ENCODE measurements at regions not wholly inside any gene's neighbourhood (a gene's known extent, or its start where the extent isn't known, plus 50 kb on each side); places are given as distances from the start of the nearest gene placed in this dataset.

DNA sequence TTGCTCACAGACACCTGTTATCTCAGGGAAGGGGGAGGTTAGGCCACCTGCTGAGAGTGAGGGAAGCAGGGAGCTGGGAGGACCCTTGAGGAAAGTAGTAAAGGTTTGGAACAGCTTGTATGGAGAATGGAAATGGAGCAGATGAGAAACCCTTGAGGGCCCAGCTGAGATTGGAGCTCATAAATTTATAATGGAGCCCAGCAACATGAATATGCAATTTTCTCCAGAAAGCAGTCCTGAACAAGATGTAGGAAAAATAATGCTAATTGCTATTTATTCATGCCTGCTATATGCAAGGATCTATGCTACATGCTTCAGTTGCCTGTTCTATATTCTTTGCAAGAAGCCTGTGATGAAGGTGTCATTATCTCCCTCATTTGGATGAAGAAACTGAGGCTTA, 67.5 kb upstream of the LEF1 start:
- no peaks in the 10 kb centered on the region for H3K36me3 Mint-ChIP-seq (ENCODE audit: low read depth, unreplicated experiment)
- H3K4me1 Mint-ChIP-seq (ENCODE audit: unreplicated experiment) = no peaks in the 10 kb centered on the region
- TF ChIP-seq, protein P1, sequence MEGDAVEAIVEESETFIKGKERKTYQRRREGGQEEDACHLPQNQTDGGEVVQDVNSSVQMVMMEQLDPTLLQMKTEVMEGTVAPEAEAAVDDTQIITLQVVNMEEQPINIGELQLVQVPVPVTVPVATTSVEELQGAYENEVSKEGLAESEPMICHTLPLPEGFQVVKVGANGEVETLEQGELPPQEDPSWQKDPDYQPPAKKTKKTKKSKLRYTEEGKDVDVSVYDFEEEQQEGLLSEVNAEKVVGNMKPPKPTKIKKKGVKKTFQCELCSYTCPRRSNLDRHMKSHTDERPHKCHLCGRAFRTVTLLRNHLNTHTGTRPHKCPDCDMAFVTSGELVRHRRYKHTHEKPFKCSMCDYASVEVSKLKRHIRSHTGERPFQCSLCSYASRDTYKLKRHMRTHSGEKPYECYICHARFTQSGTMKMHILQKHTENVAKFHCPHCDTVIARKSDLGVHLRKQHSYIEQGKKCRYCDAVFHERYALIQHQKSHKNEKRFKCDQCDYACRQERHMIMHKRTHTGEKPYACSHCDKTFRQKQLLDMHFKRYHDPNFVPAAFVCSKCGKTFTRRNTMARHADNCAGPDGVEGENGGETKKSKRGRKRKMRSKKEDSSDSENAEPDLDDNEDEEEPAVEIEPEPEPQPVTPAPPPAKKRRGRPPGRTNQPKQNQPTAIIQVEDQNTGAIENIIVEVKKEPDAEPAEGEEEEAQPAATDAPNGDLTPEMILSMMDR (IDR thresholded peaks at IDR 0.05; ENCODE audit: unreplicated experiment) = no peak
- peaks cover 1% of the 10 kb centered on the region for H3K27me3 Mint-ChIP-seq (ENCODE audit: unreplicated experiment)
- no peak overlapping the region for H3K27ac Mint-ChIP-seq (ENCODE audit: unreplicated experiment)
- no peak for DNase-seq (ENCODE audit: low spot score)
- H3K4me3 Mint-ChIP-seq (ENCODE audit: unreplicated experiment) = no peak overlapping the region
- H3K9me3 Mint-ChIP-seq (ENCODE audit: unreplicated experiment) = no peaks in the 10 kb centered on the region

DNA sequence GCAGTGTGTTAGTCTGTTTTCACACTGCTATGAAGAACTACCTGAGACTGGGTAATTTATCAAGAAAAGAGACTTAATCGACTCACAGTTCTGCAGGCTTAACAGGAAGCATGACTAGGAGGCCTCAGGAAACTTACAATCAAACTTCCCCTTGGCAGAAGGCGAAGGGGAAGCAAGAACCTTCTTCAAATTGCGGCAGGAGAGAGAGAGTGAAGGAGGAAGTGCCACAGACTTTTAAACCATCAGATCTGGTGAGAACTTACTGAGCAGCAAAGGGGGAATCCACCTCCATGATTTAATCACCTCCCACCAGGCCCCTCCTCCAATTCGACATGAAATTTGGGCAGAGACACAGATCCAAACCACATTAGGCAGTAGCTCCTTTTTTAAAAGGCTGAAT, 59.2 kb upstream of the LEF1 start:
- TF ChIP-seq, protein P1 (IDR thresholded peaks at IDR 0.05; ENCODE audit: unreplicated experiment) = no peak
- Mint-ChIP-seq H3K27ac (ENCODE audit: unreplicated experiment) (no peak overlapping the region), H3K36me3 (ENCODE audit: low read depth, unreplicated experiment) (no peaks in the 10 kb centered on the region), H3K9me3 (ENCODE audit: unreplicated experiment) (no peaks in the 10 kb centered on the region), H3K4me1 (ENCODE audit: unreplicated experiment) (no peaks in the 10 kb centered on the region), H3K27me3 (ENCODE audit: unreplicated experiment) (no peaks in the 10 kb centered on the region), H3K4me3 (ENCODE audit: unreplicated experiment) (no peak overlapping the region)
- no peak for DNase-seq (ENCODE audit: low spot score)

DNA sequence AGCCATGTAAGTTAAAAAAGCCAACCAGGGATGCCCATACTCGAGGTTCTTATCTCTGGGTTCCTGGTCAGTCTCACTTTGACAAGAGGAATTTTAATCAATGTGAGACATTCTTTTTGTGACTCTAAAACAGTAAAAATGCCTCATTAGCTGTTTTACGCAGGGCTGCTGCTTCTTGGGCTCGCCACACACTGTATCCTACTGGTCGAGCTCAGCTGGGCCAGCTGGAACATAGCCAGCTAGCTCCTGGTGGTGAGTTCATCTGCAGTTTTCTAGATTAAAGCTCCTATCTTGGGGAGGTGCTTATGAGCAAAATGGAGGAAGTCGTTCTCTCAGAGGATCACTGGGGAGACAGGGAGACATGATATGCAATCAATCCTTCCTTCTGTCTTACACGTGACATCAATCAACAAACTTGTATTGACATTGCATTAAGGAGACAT, 55.9 kb upstream of the LEF1 start:
- Mint-ChIP-seq H3K36me3 (ENCODE audit: low read depth, unreplicated experiment) (no peaks in the 10 kb centered on the region), H3K4me3 (ENCODE audit: unreplicated experiment) (no peak overlapping the region), H3K4me1 (ENCODE audit: unreplicated experiment) (no peaks in the 10 kb centered on the region), H3K9me3 (ENCODE audit: unreplicated experiment) (no peaks in the 10 kb centered on the region), H3K27ac (ENCODE audit: unreplicated experiment) (no peak overlapping the region), H3K27me3 (ENCODE audit: unreplicated experiment) (no peaks in the 10 kb centered on the region)
- DNase-seq (ENCODE audit: low spot score) = no peak
- TF ChIP-seq, protein P1 (IDR thresholded peaks at IDR 0.05; ENCODE audit: unreplicated experiment) = no peak

DNA sequence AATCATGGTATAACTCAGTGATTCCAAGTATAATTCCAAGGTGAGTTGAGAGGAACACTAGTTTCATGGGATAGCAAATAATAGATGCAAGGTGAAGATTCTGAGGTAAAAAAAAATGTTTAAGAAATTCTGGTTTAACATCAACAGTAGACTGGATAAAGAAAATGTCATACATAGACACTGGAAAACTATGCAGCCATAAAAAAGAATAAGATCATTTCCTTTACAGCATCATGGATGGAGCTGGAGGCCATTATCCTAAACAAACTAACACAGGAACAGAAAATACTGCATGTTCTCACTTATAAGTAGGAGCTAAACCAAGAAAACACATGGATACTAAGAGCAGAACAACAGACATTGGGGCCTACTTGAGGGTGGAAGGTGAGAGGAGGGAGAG, 54.6 kb upstream of the LEF1 start:
- Mint-ChIP-seq H3K36me3 (ENCODE audit: low read depth, unreplicated experiment) (no peaks in the 10 kb centered on the region), H3K4me1 (ENCODE audit: unreplicated experiment) (no peaks in the 10 kb centered on the region), H3K27me3 (ENCODE audit: unreplicated experiment) (no peaks in the 10 kb centered on the region), H3K27ac (ENCODE audit: unreplicated experiment) (no peak overlapping the region), H3K4me3 (ENCODE audit: unreplicated experiment) (no peak overlapping the region), H3K9me3 (ENCODE audit: unreplicated experiment) (no peaks in the 10 kb centered on the region)
- TF ChIP-seq, protein P1 (IDR thresholded peaks at IDR 0.05; ENCODE audit: unreplicated experiment) = no peak
- DNase-seq (ENCODE audit: low spot score) = no peak

DNA sequence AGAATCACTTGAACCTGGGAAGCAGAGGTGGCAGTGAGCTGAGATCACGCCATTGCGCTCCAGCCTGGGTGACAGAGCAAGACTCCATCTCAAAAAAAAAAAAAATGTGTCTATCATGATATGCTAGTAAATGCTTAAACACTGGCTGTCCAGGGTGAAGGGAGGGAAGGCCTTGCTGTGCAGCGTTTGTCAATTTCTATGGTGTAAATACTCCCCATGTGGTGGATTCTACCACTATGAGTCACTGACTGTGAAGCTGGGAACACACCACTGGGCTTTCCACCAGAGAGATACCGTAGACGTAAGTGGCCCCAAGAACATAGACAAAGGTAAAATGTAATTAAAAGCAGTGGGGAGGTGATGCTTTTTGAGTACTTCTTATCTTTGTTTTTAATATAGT, 51.3 kb upstream of the LEF1 start:
- H3K27ac Mint-ChIP-seq (ENCODE audit: unreplicated experiment) = no peak overlapping the region
- H3K4me3 Mint-ChIP-seq (ENCODE audit: unreplicated experiment) = no peak overlapping the region
- H3K27me3 Mint-ChIP-seq (ENCODE audit: unreplicated experiment) = no peaks in the 10 kb centered on the region
- H3K9me3 Mint-ChIP-seq (ENCODE audit: unreplicated experiment) = no peaks in the 10 kb centered on the region
- no peak for DNase-seq (ENCODE audit: low spot score)
- TF ChIP-seq, protein P1 (IDR thresholded peaks at IDR 0.05; ENCODE audit: unreplicated experiment) = no peak
- H3K4me1 Mint-ChIP-seq (ENCODE audit: unreplicated experiment) = no peaks in the 10 kb centered on the region
- no peaks in the 10 kb centered on the region for H3K36me3 Mint-ChIP-seq (ENCODE audit: low read depth, unreplicated experiment)
